GM23248 (cell line): ENCODE measurements at regions not wholly inside any gene's neighbourhood (a gene's known extent, or its start where the extent isn't known, plus 50 kb on each side); places are given as distances from the start of the nearest gene placed in this dataset.

Experiments used
- EZH2 ChIP-seq: fragments of 200-600 bp; sonication (generic); IDR thresholded peaks from 2 replicates; pipeline ENCODE4 v1.6.1; 2018; ENCODE audit warnings: antibody characterized with exemption, mild to moderate bottlenecking; ENCODE audit not compliant: insufficient read depth, poor library complexity, severe bottlenecking
- EZH2phosphoT487 ChIP-seq: fragments of 200-600 bp; sonication (generic); IDR thresholded peaks from 2 replicates; pipeline ENCODE4 v1.6.1; 2018; ENCODE audit warnings: antibody characterized with exemption, moderate library complexity, mild to moderate bottlenecking, low read depth; ENCODE audit not compliant: insufficient read depth

DNA sequence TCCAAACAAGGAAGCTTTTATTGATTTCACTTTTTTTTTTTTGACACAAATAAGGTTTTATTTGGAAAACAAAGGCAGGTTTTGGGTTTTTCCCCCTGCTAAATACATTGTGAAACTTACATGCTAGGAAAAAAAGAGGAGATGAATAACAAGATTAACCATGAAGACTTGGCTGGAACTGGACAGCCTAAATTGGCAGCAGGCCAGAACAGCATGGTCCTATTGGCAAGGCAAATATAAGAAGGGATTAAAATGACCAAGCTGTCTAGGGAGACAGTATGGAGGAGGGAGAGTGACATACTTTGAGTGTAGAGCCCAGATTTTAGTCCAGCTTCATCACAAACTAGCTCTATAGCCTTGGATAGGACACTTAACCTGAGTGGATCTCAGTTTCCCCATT lies 63.9 kb upstream of the BBX start:
- TF ChIP-seq EZH2phosphoT487 (no peak), EZH2 (no peak)
